Endothelial cell of umbilical vein (primary cell): ENCODE measurements at regions not wholly inside any gene's neighbourhood (a gene's known extent, or its start where the extent isn't known, plus 50 kb on each side); places are given as distances from the start of the nearest gene placed in this dataset.

Experiments used
- BruUV-seq: library from RNA; stranded (reverse); fragments of 400-500 nt; replicated peaks from 2 replicates; lab custom pipeline; 2021; lab: Mats Ljungman, UMichigan
- CTCF ChIA-PET: fragments of 300-600, 350-600 bp; sonication (Branson Sonifier 250); formaldehyde crosslinking; loops from one replicate; lab custom pipeline; 2021; ENCODE audit warnings: antibody characterized with exemption, inconsistent platforms; lab: Charles Lee
- POLR2A ChIA-PET: fragments of 300-600, 350-600 bp; sonication (Branson Sonifier 250); formaldehyde crosslinking; loops from one replicate; lab custom pipeline; 2021; ENCODE audit warnings: antibody characterized with exemption, inconsistent platforms; lab: Charles Lee
- DNase-seq: peaks from one replicate; pipeline ENCODE4 v3.0.0-alpha.2; 2011; ENCODE audit warnings: low read depth, low spot score
- FAIRE-seq: peaks from 2 replicates; lab custom pipeline; 2011; peaks lifted over from hg19 to GRCh38; lab: Jason Lieb, UNC
- H2AFZ ChIP-seq: 2 replicates; pipeline ENCODE4 v1.6.0; 2012; ENCODE audit warnings: low read depth, low read length, control low read depth, inconsistent platforms
- H3K27ac ChIP-seq: 2 replicates; pipeline ENCODE4 v1.5.1; 2011; ENCODE audit warnings: low read depth, mild to moderate bottlenecking, control low read depth, low read length, moderate library complexity; ENCODE audit not compliant: insufficient read depth
- H3K27me3 ChIP-seq, 2 experiments: 2 replicates each; pipeline versions ENCODE4 v1.6.0 to v1.6.1; 2011; ENCODE audit warnings: low read length in 2 of 2, mixed read lengths in 1 of 2; ENCODE audit not compliant: control insufficient read depth in 2 of 2, insufficient read depth in 2 of 2
- H3K36me3 ChIP-seq, 2 experiments: 2 replicates in 1 of 2; 3 replicates in 1 of 2; pipeline ENCODE4 v1.5.1; 2011; ENCODE audit warnings: low read length in 2 of 2, mild to moderate bottlenecking in 1 of 2, moderate library complexity in 1 of 2; ENCODE audit not compliant: control insufficient read depth in 2 of 2, insufficient read depth in 2 of 2; ENCODE audit errors: extremely low read depth in 1 of 2
- H3K4me1 ChIP-seq: 3 replicates; pipeline ENCODE4 v1.5.1; 2011; ENCODE audit warnings: mild to moderate bottlenecking, low read length; ENCODE audit not compliant: control insufficient read depth, insufficient read depth; ENCODE audit errors: extremely low read depth
- H3K4me2 ChIP-seq: 2 replicates; pipeline ENCODE4 v1.6.1; 2011; ENCODE audit warnings: low read length, control low read depth, mixed read lengths; ENCODE audit not compliant: insufficient read depth
- H3K4me3 ChIP-seq, 3 experiments: fragments of 200-600 bp in 1 of 3; sonication (generic), shearing (Covaris generic) in 1 of 3; replicated peaks in 1 of 3; 2 replicates each; pipeline ENCODE4 v1.5.1; 2011 to 2016; ENCODE audit warnings: control low read depth in 3 of 3, low read length in 3 of 3, mild to moderate bottlenecking in 2 of 3, inconsistent platforms in 1 of 3, low read depth in 1 of 3, moderate library complexity in 1 of 3; ENCODE audit not compliant: insufficient read depth in 1 of 3
- H3K79me2 ChIP-seq: 2 replicates; pipeline ENCODE4 v1.6.0; 2012; ENCODE audit warnings: low read length, inconsistent platforms; ENCODE audit not compliant: control insufficient read depth, insufficient read depth
- H3K9ac ChIP-seq: replicated peaks from 2 replicates; pipeline ENCODE3; 2011; ENCODE audit warnings: low read length, control low read depth; ENCODE audit not compliant: insufficient read depth; ENCODE audit errors: extremely low read depth
- H3K9me1 ChIP-seq: replicated peaks from 3 replicates; pipeline ENCODE4 v1.6.0; 2011; ENCODE audit warnings: mild to moderate bottlenecking, low read length; ENCODE audit not compliant: control insufficient read depth, insufficient read depth; ENCODE audit errors: extremely low read depth
- H3K9me3 ChIP-seq: replicated peaks from 2 replicates; pipeline ENCODE4 v1.5.1; 2012; ENCODE audit warnings: low read length, inconsistent platforms; ENCODE audit not compliant: control insufficient read depth, insufficient read depth
- H4K20me1 ChIP-seq: replicated peaks from 2 replicates; pipeline ENCODE3; 2011; ENCODE audit warnings: mild to moderate bottlenecking, low read length; ENCODE audit not compliant: control insufficient read depth, insufficient read depth; ENCODE audit errors: extremely low read depth
- EZH2 ChIP-seq: IDR thresholded peaks from 2 replicates; pipeline ENCODE4 v1.6.1; 2012; ENCODE audit warnings: borderline replicate concordance, low read depth, mild to moderate bottlenecking, moderate library complexity, low read length, inconsistent platforms; ENCODE audit not compliant: severe bottlenecking
- FOS ChIP-seq: IDR thresholded peaks from 2 replicates; pipeline ENCODE4 v1.6.1; 2011; ENCODE audit warnings: mild to moderate bottlenecking, low read length, moderate library complexity, borderline replicate concordance; ENCODE audit not compliant: insufficient read depth
- GATA2 ChIP-seq: IDR thresholded peaks from 2 replicates; pipeline ENCODE4 v1.7.0; 2011; ENCODE audit warnings: low read depth, mild to moderate bottlenecking, moderate library complexity, mixed read lengths, low read length; ENCODE audit not compliant: insufficient read length, insufficient read depth
- JUN ChIP-seq: IDR thresholded peaks from 2 replicates; pipeline ENCODE4 v1.6.1; 2011; ENCODE audit warnings: borderline replicate concordance, low read depth; ENCODE audit not compliant: insufficient read length, insufficient read depth
- MYC ChIP-seq: IDR thresholded peaks from one replicate; pipeline ENCODE4 v1.6.1; 2011; ENCODE audit warnings: mild to moderate bottlenecking, low read depth, low read length
- POLR2A ChIP-seq: IDR thresholded peaks from 2 replicates; pipeline ENCODE4 v1.6.1; 2012; ENCODE audit warnings: low read depth, mild to moderate bottlenecking, control low read depth, low read length
- POLR2AphosphoS5 ChIP-seq: IDR thresholded peaks from 2 replicates; pipeline ENCODE4 v1.6.1; 2012; ENCODE audit warnings: low read depth, mild to moderate bottlenecking, control low read depth, low read length, moderate library complexity; ENCODE audit not compliant: insufficient read depth
- dilution Hi-C: fragments of 300-500 bp; cut with MboI; formaldehyde crosslinking; loops from one replicate; pipeline ENCODE4 v1.15.0; 2019; ENCODE audit warnings: low sequenced_read_pairs; ENCODE audit not compliant: extremely low pct_ligation_motif_present
- intact Hi-C: fragments of 100-400 bp; cut with micrococcal nuclease; formaldehyde crosslinking; loops from one replicate; pipeline ENCODE4 v1.10.0; 2022
- TF ChIP-seq, protein P1 (sequence below), 2 donors: IDR thresholded peaks; 1 replicate in 1 of 2; 2 replicates in 1 of 2; pipeline ENCODE4 v1.5.1; 2011; ENCODE audit warnings: low read length in 2 of 2, mild to moderate bottlenecking in 2 of 2, moderate library complexity in 2 of 2, control low read depth in 1 of 2, inconsistent platforms in 1 of 2, low read depth in 1 of 2; ENCODE audit not compliant: insufficient read depth in 1 of 2; ENCODE audit errors: extremely low read depth in 1 of 2
- TF ChIP-seq, protein P2 (sequence below): IDR thresholded peaks from 2 replicates; pipeline ENCODE4 v1.6.1; 2011; ENCODE audit not compliant: insufficient read depth, insufficient read length

DNA sequence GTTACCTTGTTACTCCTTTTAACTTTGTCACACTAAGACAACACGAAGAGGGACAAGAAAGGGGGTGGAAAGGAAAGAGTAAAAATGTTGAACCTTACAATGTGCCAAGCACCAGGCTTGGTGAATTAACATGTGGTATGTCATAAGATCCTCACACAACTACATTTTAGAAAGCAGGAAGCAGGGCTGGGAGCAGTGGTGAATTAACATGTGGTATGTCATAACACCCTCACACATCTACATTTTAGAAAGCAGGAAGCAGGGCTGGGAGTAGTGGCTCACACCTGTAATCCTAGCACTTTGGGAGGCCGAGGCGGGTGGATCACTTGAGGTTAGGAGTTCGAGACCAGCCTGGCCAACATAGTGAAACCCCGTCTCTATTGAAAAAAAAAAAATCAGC lies 159.3 kb upstream of the CHAC2 start:
- Histone ChIP-seq H3K36me3 (no peaks in the 10 kb centered on the region), H3K9me3 (no peaks in the 10 kb centered on the region), H3K9me1 (no peaks in the 10 kb centered on the region), H3K9ac (no peak overlapping the region), H3K4me2 (no peak overlapping the region), H3K4me3 (no peak overlapping the region), H2AFZ (no peak overlapping the region), H3K27me3 (peaks cover 0 to 2% of the 10 kb centered on the region in 2 experiments), H3K79me2 (no peaks in the 10 kb centered on the region), H3K4me1 (no peaks in the 10 kb centered on the region), H4K20me1 (no peaks in the 10 kb centered on the region), H3K27ac (no peak overlapping the region)
- ChIA-PET CTCF (interaction anchor here (1.2 kb wide), 1 partner anchor 62 kb away, joined by 3 read pairs; no protein-coding TSS in a partner anchor), POLR2A (no interaction called here)
- dilution Hi-C loops = no loop called here
- intact Hi-C loops = no loop called here
- TF ChIP-seq EZH2 = no peak
- no peak for TF ChIP-seq JUN
- TF ChIP-seq FOS = no peak
- no peak for TF ChIP-seq POLR2A
- TF ChIP-seq, protein P1, sequence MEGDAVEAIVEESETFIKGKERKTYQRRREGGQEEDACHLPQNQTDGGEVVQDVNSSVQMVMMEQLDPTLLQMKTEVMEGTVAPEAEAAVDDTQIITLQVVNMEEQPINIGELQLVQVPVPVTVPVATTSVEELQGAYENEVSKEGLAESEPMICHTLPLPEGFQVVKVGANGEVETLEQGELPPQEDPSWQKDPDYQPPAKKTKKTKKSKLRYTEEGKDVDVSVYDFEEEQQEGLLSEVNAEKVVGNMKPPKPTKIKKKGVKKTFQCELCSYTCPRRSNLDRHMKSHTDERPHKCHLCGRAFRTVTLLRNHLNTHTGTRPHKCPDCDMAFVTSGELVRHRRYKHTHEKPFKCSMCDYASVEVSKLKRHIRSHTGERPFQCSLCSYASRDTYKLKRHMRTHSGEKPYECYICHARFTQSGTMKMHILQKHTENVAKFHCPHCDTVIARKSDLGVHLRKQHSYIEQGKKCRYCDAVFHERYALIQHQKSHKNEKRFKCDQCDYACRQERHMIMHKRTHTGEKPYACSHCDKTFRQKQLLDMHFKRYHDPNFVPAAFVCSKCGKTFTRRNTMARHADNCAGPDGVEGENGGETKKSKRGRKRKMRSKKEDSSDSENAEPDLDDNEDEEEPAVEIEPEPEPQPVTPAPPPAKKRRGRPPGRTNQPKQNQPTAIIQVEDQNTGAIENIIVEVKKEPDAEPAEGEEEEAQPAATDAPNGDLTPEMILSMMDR (IDR thresholded peaks at IDR 0.05; ENCODE audit: extremely low read depth in 1 of 2, insufficient read depth in 1 of 2, low read depth in 1 of 2, low read length in 2 of 2) = no peak
- TF ChIP-seq MYC = no peak
- no peak for TF ChIP-seq GATA2
- TF ChIP-seq POLR2AphosphoS5 = no peak
- TF ChIP-seq, protein P2, sequence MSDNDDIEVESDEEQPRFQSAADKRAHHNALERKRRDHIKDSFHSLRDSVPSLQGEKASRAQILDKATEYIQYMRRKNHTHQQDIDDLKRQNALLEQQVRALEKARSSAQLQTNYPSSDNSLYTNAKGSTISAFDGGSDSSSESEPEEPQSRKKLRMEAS = no peak
- FAIRE-seq = no peak
- no TSS peak for BruUV-seq
- DNase-seq = no peak
